ENCODE measurements at regions not wholly inside any gene's neighbourhood (a gene's known extent, or its start where the extent isn't known, plus 50 kb on each side); places are given as distances from the start of the nearest gene placed in this dataset.

GRCh38 chr10:36493516-36493880 is 631.9 kb upstream of the ANKRD30A start:
- TF ChIP-seq CTCF (IDR thresholded peaks at IDR 0.05) = no peak
- no peak for TF ChIP-seq POLR2A (IDR thresholded peaks at IDR 0.05)
